MM.1S (cell line): ENCODE measurements at regions not wholly inside any gene's neighbourhood (a gene's known extent, or its start where the extent isn't known, plus 50 kb on each side); places are given as distances from the start of the nearest gene placed in this dataset.

Source experiments
- DNase-seq: peaks from one replicate; pipeline ENCODE4 v3.0.0-alpha.2; 2015
- H2AFZ ChIP-seq: fragments of 300-600 bp; sonication (generic); 2 replicates; pipeline ENCODE4 v1.6.0; 2016; ENCODE audit warnings: antibody characterized with exemption, low read length
- H3F3A ChIP-seq: fragments of 300-600 bp; sonication (generic); 2 replicates; pipeline ENCODE4 v1.6.1; 2016; ENCODE audit warnings: mild to moderate bottlenecking, antibody characterized with exemption, low read length, moderate library complexity, mixed read lengths; ENCODE audit not compliant: insufficient read depth
- H3K27ac ChIP-seq: fragments of 300-600 bp; sonication (generic); 2 replicates; pipeline ENCODE4 v1.5.1; 2016; ENCODE audit warnings: mild to moderate bottlenecking, low read length
- H3K27me3 ChIP-seq: fragments of 300-600 bp; sonication (generic); replicated peaks from 2 replicates; pipeline ENCODE4 v1.6.0; 2016; ENCODE audit warnings: low read length; ENCODE audit not compliant: insufficient read depth
- H3K36me3 ChIP-seq: fragments of 300-600 bp; sonication (generic); replicated peaks from 2 replicates; pipeline ENCODE4 v1.6.1; 2016; ENCODE audit warnings: mild to moderate bottlenecking, low read length, mixed read lengths; ENCODE audit not compliant: insufficient read depth
- H3K4me1 ChIP-seq: fragments of 300-600 bp; sonication (generic); 2 replicates; pipeline ENCODE4 v1.6.1; 2016; ENCODE audit warnings: low read length, mixed read lengths
- H3K4me2 ChIP-seq: fragments of 300-600 bp; sonication (generic); 2 replicates; pipeline ENCODE4 v1.6.0; 2016; ENCODE audit warnings: low read depth, low read length
- H3K4me3 ChIP-seq: fragments of 300-600 bp; sonication (generic); 2 replicates; pipeline ENCODE4 v1.5.1; 2016; ENCODE audit warnings: low read length, mixed read lengths
- H3K79me2 ChIP-seq: fragments of 300-600 bp; sonication (generic); 2 replicates; pipeline ENCODE4 v1.6.1; 2016; ENCODE audit warnings: mixed run types, low read length, mixed read lengths
- H3K9ac ChIP-seq: fragments of 300-600 bp; sonication (generic); 2 replicates; pipeline ENCODE4 v1.6.1; 2016; ENCODE audit warnings: low read length, mixed read lengths
- H3K9me2 ChIP-seq: fragments of 300-600 bp; sonication (generic); replicated peaks from 2 replicates; pipeline ENCODE4 v1.6.1; 2016; ENCODE audit warnings: mild to moderate bottlenecking, low read length, mixed read lengths; ENCODE audit not compliant: insufficient read depth
- H3K9me3 ChIP-seq: fragments of 300-600 bp; sonication (generic); replicated peaks from 2 replicates; pipeline ENCODE4 v1.6.1; 2016; ENCODE audit warnings: mild to moderate bottlenecking, low read length, mixed read lengths; ENCODE audit not compliant: insufficient read depth
- H4K20me1 ChIP-seq: fragments of 300-600 bp; sonication (generic); 2 replicates; pipeline ENCODE4 v1.6.1; 2016; ENCODE audit warnings: mild to moderate bottlenecking, low read length, moderate library complexity, mixed read lengths; ENCODE audit not compliant: insufficient read depth
- CTCF ChIP-seq: fragments of 300-600 bp; sonication (generic); IDR thresholded peaks from 2 replicates; pipeline ENCODE4 v1.5.1; 2016; ENCODE audit warnings: antibody characterized with exemption, low read length, mixed read lengths
- EZH2 ChIP-seq: fragments of 300-600 bp; sonication (generic); optimal IDR thresholded peaks from 2 replicates; pipeline ENCODE3; 2017; ENCODE audit warnings: low read depth, mild to moderate bottlenecking, antibody characterized with exemption, low read length, mixed read lengths
- EZH2phosphoT487 ChIP-seq: fragments of 300-600 bp; sonication (generic); IDR thresholded peaks from 2 replicates; pipeline ENCODE4 v1.6.1; 2018; ENCODE audit warnings: antibody characterized with exemption, low read length

- H2AFZ ChIP-seq = no peak overlapping the region
- no peaks in the 10 kb centered on the region; the same call in 1 of the 2 replicates for H3K27me3 ChIP-seq
- no peaks in the 10 kb centered on the region for H4K20me1 ChIP-seq
- no peak overlapping the region for H3K4me2 ChIP-seq
- no peaks in the 10 kb centered on the region for H3K4me1 ChIP-seq
- H3K9me3 ChIP-seq = no peaks in the 10 kb centered on the region
- no peak overlapping the region for H3K27ac ChIP-seq
- no peak for DNase-seq
- H3K9ac ChIP-seq = no peak overlapping the region
- no peaks in the 10 kb centered on the region for H3K79me2 ChIP-seq
- H3K4me3 ChIP-seq = no peak overlapping the region
- no peaks in the 10 kb centered on the region for H3F3A ChIP-seq
- no peaks in the 10 kb centered on the region for H3K36me3 ChIP-seq
- H3K9me2 ChIP-seq = no peaks in the 10 kb centered on the region
- TF ChIP-seq EZH2 (no peak), CTCF (no peak), EZH2phosphoT487 (no peak)
These were observed 57.1 kb upstream of the NKX1-1 start for GRCh38 chr4:1463088-1463926.

GRCh38 chr4:1462768-1463075, 56.5 kb upstream of the NKX1-1 start:
- TF ChIP-seq EZH2 = no peak
- no peaks in the 10 kb centered on the region for H3K9me2 ChIP-seq
- H3F3A ChIP-seq = no peaks in the 10 kb centered on the region
- H4K20me1 ChIP-seq = no peaks in the 10 kb centered on the region
- no peak overlapping the region for H3K4me2 ChIP-seq
- H3K36me3 ChIP-seq = no peaks in the 10 kb centered on the region
- H3K79me2 ChIP-seq = no peaks in the 10 kb centered on the region
- no peaks in the 10 kb centered on the region; the same call in 1 of the 2 replicates for H3K27me3 ChIP-seq
- no peak overlapping the region for H3K27ac ChIP-seq
- H2AFZ ChIP-seq = no peak overlapping the region
- H3K4me1 ChIP-seq = no peaks in the 10 kb centered on the region
- no peak overlapping the region for H3K9ac ChIP-seq
- no peak overlapping the region for H3K4me3 ChIP-seq
- H3K9me3 ChIP-seq = no peaks in the 10 kb centered on the region
- DNase-seq = no peak

GRCh38 chr4:1462009-1462767, 55.9 kb upstream of the NKX1-1 start:
- H3K27me3 ChIP-seq = no peaks in the 10 kb centered on the region; the same call in 1 of the 2 replicates
- no peaks in the 10 kb centered on the region for H4K20me1 ChIP-seq
- H3K4me1 ChIP-seq = no peaks in the 10 kb centered on the region
- no peak overlapping the region for H3K4me3 ChIP-seq
- no peak overlapping the region for H3K4me2 ChIP-seq
- no peak overlapping the region for H2AFZ ChIP-seq
- no peak for DNase-seq
- H3K27ac ChIP-seq = no peak overlapping the region
- TF ChIP-seq CTCF = no peak
- TF ChIP-seq EZH2phosphoT487 = no peak
- no peak for TF ChIP-seq EZH2
- no peaks in the 10 kb centered on the region for H3K9me2 ChIP-seq
- no peak overlapping the region for H3K9ac ChIP-seq
- no peaks in the 10 kb centered on the region for H3K36me3 ChIP-seq
- H3K9me3 ChIP-seq = no peaks in the 10 kb centered on the region
- no peaks in the 10 kb centered on the region for H3K79me2 ChIP-seq
- no peaks in the 10 kb centered on the region for H3F3A ChIP-seq
